Neuron (in vitro differentiated cells): ENCODE measurements at regions not wholly inside any gene's neighbourhood (a gene's known extent, or its start where the extent isn't known, plus 50 kb on each side); places are given as distances from the start of the nearest gene placed in this dataset.

Experiments
- H2AFZ ChIP-seq: one replicate; pipeline ENCODE4 v1.6.1; 2013; ENCODE audit warnings: low read depth, mild to moderate bottlenecking, inconsistent platforms, low read length, moderate library complexity
- H3K27me3 ChIP-seq: one replicate; pipeline ENCODE4 v1.6.1; 2013; ENCODE audit warnings: low read length; ENCODE audit not compliant: insufficient read depth
- H3K36me3 ChIP-seq: one replicate; pipeline ENCODE4 v1.6.1; 2013; ENCODE audit warnings: low read length; ENCODE audit not compliant: insufficient read depth
- H3K4me1 ChIP-seq: one replicate; pipeline ENCODE4 v1.6.1; 2013; ENCODE audit warnings: low read length; ENCODE audit not compliant: insufficient read depth
- H3K4me3 ChIP-seq: 2 replicates; pipeline ENCODE4 v1.5.1; 2013; ENCODE audit warnings: mild to moderate bottlenecking, low read length, moderate library complexity
- H3K9me3 ChIP-seq: one replicate; pipeline ENCODE4 v1.6.1; 2013; ENCODE audit warnings: low read length

- H3K4me1 ChIP-seq = peaks cover 20% of the 10 kb centered on the region
- peak overlapping the region; percentile 23 for H3K4me3 ChIP-seq
- H3K9me3 ChIP-seq = no peaks in the 10 kb centered on the region
- peak overlapping the region; percentile 84 for H2AFZ ChIP-seq
- no peaks in the 10 kb centered on the region for H3K27me3 ChIP-seq
- H3K36me3 ChIP-seq = no peaks in the 10 kb centered on the region
Measured at GRCh38 chr7:121603886-121604285, 207.8 kb upstream of the FAM3C start.

- Histone ChIP-seq H3K27me3 (no peaks in the 10 kb centered on the region), H3K36me3 (no peaks in the 10 kb centered on the region), H3K4me1 (peaks cover 16% of the 10 kb centered on the region), H3K4me3 (no peak overlapping the region), H3K9me3 (peaks cover 1% of the 10 kb centered on the region), H2AFZ (no peak overlapping the region)
Measured at GRCh38 chr7:121599887-121600286, 203.8 kb upstream of the FAM3C start.

GRCh38 chr7:121595758-121596696, 199.9 kb upstream of the FAM3C start:
- Histone ChIP-seq H3K4me1 (no peaks in the 10 kb centered on the region), H3K36me3 (no peaks in the 10 kb centered on the region), H3K9me3 (peaks cover 1% of the 10 kb centered on the region), H3K27me3 (no peaks in the 10 kb centered on the region), H3K4me3 (no peak overlapping the region), H2AFZ (no peak overlapping the region)

- Histone ChIP-seq H3K4me1 (no peaks in the 10 kb centered on the region), H3K4me3 (no peak overlapping the region), H3K9me3 (no peaks in the 10 kb centered on the region), H2AFZ (no peak overlapping the region), H3K36me3 (no peaks in the 10 kb centered on the region), H3K27me3 (no peaks in the 10 kb centered on the region)
Measured at GRCh38 chr7:121591926-121592325, 195.8 kb upstream of the FAM3C start.

- no peaks in the 10 kb centered on the region for H3K36me3 ChIP-seq
- H3K27me3 ChIP-seq = no peaks in the 10 kb centered on the region
- no peak overlapping the region for H2AFZ ChIP-seq
- no peak overlapping the region for H3K4me3 ChIP-seq
- H3K9me3 ChIP-seq = no peaks in the 10 kb centered on the region
- H3K4me1 ChIP-seq = no peaks in the 10 kb centered on the region
Measured at GRCh38 chr7:121587435-121587834, 191.3 kb upstream of the FAM3C start.

- Histone ChIP-seq H3K9me3 (no peaks in the 10 kb centered on the region), H3K4me3 (no peak overlapping the region), H3K4me1 (no peaks in the 10 kb centered on the region), H3K27me3 (no peaks in the 10 kb centered on the region), H2AFZ (no peak overlapping the region), H3K36me3 (no peaks in the 10 kb centered on the region)
Measured at GRCh38 chr7:121582258-121582657, 186.2 kb upstream of the FAM3C start.

- H3K27me3 ChIP-seq = no peaks in the 10 kb centered on the region
- H2AFZ ChIP-seq = no peak overlapping the region
- no peaks in the 10 kb centered on the region for H3K9me3 ChIP-seq
- peaks cover 3% of the 10 kb centered on the region for H3K4me1 ChIP-seq
- H3K4me3 ChIP-seq = no peak overlapping the region
- H3K36me3 ChIP-seq = no peaks in the 10 kb centered on the region
Measured at GRCh38 chr7:121579639-121580038, 183.5 kb upstream of the FAM3C start.

GRCh38 chr7:121578669-121579068, 182.6 kb upstream of the FAM3C start:
- no peak overlapping the region for H3K4me3 ChIP-seq
- H3K27me3 ChIP-seq = no peaks in the 10 kb centered on the region
- peaks cover 3% of the 10 kb centered on the region for H3K4me1 ChIP-seq
- H3K9me3 ChIP-seq = no peaks in the 10 kb centered on the region
- H2AFZ ChIP-seq = no peak overlapping the region
- no peaks in the 10 kb centered on the region for H3K36me3 ChIP-seq

GRCh38 chr7:121576148-121576917, 180.2 kb upstream of the FAM3C start:
- Histone ChIP-seq H2AFZ (peak overlapping the region; percentile 18), H3K4me3 (no peak overlapping the region), H3K9me3 (no peaks in the 10 kb centered on the region), H3K27me3 (no peaks in the 10 kb centered on the region), H3K36me3 (no peaks in the 10 kb centered on the region), H3K4me1 (peaks cover 3% of the 10 kb centered on the region)

- H3K4me3 ChIP-seq = no peak overlapping the region
- peaks cover 3% of the 10 kb centered on the region for H3K4me1 ChIP-seq
- H3K36me3 ChIP-seq = no peaks in the 10 kb centered on the region
- H3K9me3 ChIP-seq = no peaks in the 10 kb centered on the region
- H3K27me3 ChIP-seq = no peaks in the 10 kb centered on the region
- H2AFZ ChIP-seq = no peak overlapping the region
Measured at GRCh38 chr7:121575194-121575765, 179.2 kb upstream of the FAM3C start.

- no peak overlapping the region for H3K4me3 ChIP-seq
- no peaks in the 10 kb centered on the region for H3K27me3 ChIP-seq
- H2AFZ ChIP-seq = no peak overlapping the region
- H3K4me1 ChIP-seq = peaks cover 3% of the 10 kb centered on the region
- H3K36me3 ChIP-seq = no peaks in the 10 kb centered on the region
- H3K9me3 ChIP-seq = no peaks in the 10 kb centered on the region
Measured at GRCh38 chr7:121574109-121574508, 178.0 kb upstream of the FAM3C start.

- no peaks in the 10 kb centered on the region for H3K27me3 ChIP-seq
- H2AFZ ChIP-seq = no peak overlapping the region
Measured at GRCh38 chr7:121572615-121573014, 176.5 kb upstream of the FAM3C start.

GRCh38 chr7:121570365-121570764, 174.3 kb upstream of the FAM3C start:
- Histone ChIP-seq H3K27me3 (no peaks in the 10 kb centered on the region), H3K9me3 (no peaks in the 10 kb centered on the region), H3K4me1 (peaks cover 3% of the 10 kb centered on the region), H3K4me3 (no peak overlapping the region), H2AFZ (no peak overlapping the region), H3K36me3 (no peaks in the 10 kb centered on the region)

More at GRCh38 chr7:121572615-121573014, 176.5 kb upstream of the FAM3C start:
- Histone ChIP-seq H3K4me1 (peaks cover 3% of the 10 kb centered on the region), H3K36me3 (no peaks in the 10 kb centered on the region), H3K4me3 (no peak overlapping the region), H3K9me3 (no peaks in the 10 kb centered on the region)
